WERI-Rb-1 (cell line): ENCODE measurements at regions not wholly inside any gene's neighbourhood (a gene's known extent, or its start where the extent isn't known, plus 50 kb on each side); places are given as distances from the start of the nearest gene placed in this dataset.

Experiments
- DNase-seq: peaks from one replicate; pipeline ENCODE4 v3.0.0-alpha.2; 2020
- H3K27ac ChIP-seq: fragments of 250-450 bp; sonication (Bioruptor Pico); 2 replicates; pipeline ENCODE4 v1.5.1; 2020; ENCODE audit warnings: mild to moderate bottlenecking, moderate library complexity
- H3K27me3 ChIP-seq: fragments of 250-450 bp; sonication (Bioruptor Pico); 2 replicates; pipeline ENCODE4 v1.5.1; 2021; ENCODE audit warnings: mild to moderate bottlenecking, low read depth, moderate library complexity; ENCODE audit not compliant: insufficient read depth, severe bottlenecking
- H3K36me3 ChIP-seq: fragments of 250-450 bp; sonication (Bioruptor Pico); 2 replicates; pipeline ENCODE4 v1.5.1; 2020; ENCODE audit warnings: mild to moderate bottlenecking, moderate library complexity
- H3K4me3 ChIP-seq: 2 replicates; pipeline ENCODE4 v1.5.1; 2011; ENCODE audit warnings: low read depth, mild to moderate bottlenecking, control low read depth, low read length
- H3K9me3 ChIP-seq: fragments of 250-450 bp; sonication (Bioruptor Pico); 2 replicates; pipeline ENCODE4 v1.5.1; 2021; ENCODE audit warnings: mild to moderate bottlenecking, moderate library complexity; ENCODE audit not compliant: severe bottlenecking
- TF ChIP-seq, protein P1 (sequence below): IDR thresholded peaks from 2 replicates; pipeline ENCODE4 v1.5.1; 2011; ENCODE audit warnings: low read depth, mild to moderate bottlenecking, control low read depth, inconsistent platforms, low read length

DNA sequence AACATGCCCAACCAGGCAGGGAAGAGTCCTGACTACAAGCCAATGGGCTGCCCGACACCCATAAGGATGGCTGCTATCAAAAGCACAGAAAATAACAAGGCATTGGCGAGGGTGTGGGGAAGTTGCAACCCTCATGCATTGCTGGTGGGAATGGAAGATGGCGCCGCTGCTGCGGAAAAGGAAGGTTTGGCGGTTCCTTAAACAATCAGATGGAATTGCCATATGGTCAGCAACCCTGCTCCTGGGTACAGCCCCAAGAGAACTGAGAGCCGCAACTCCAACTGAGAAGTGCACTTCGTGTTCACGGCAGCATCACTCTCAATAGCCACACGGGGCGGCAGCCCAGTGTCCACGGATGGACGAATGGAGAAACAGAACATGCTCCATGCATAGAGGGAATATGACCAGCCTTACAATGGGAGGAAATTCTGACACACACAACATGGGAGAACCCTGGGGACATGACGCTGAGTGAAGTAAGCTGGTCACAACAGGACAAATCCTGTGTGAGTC, 193.3 kb downstream of the RBFOX3 start:
- Histone ChIP-seq H3K27ac (no peak overlapping the region), H3K4me3 (no peak overlapping the region), H3K9me3 (no peaks in the 10 kb centered on the region), H3K27me3 (no peaks in the 10 kb centered on the region), H3K36me3 (no peaks in the 10 kb centered on the region)
- no peak for DNase-seq
- TF ChIP-seq, protein P1, sequence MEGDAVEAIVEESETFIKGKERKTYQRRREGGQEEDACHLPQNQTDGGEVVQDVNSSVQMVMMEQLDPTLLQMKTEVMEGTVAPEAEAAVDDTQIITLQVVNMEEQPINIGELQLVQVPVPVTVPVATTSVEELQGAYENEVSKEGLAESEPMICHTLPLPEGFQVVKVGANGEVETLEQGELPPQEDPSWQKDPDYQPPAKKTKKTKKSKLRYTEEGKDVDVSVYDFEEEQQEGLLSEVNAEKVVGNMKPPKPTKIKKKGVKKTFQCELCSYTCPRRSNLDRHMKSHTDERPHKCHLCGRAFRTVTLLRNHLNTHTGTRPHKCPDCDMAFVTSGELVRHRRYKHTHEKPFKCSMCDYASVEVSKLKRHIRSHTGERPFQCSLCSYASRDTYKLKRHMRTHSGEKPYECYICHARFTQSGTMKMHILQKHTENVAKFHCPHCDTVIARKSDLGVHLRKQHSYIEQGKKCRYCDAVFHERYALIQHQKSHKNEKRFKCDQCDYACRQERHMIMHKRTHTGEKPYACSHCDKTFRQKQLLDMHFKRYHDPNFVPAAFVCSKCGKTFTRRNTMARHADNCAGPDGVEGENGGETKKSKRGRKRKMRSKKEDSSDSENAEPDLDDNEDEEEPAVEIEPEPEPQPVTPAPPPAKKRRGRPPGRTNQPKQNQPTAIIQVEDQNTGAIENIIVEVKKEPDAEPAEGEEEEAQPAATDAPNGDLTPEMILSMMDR: no peak

DNA sequence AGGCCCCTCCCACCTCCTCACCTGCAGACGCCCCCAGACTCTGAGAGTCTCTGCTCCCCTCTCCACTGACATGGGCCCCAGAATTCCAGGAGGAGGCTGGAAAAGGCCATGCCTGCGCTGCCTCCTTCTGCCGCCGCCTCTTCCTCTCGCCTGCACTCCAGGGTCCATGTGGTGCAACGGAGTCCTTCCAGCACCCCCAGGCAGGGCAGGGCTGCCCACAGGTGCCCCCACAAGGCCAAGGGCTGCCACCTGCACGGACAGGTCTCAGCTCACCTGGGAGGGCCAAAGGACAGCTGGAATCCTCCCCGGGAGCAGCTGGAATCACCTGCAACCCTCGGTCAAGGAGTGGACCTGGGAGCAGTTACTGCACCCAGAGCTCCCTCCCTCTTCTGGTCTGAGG, 194.9 kb downstream of the RBFOX3 start:
- TF ChIP-seq, protein P1: no peak
- H3K36me3 ChIP-seq: no peaks in the 10 kb centered on the region
- no peak overlapping the region for H3K27ac ChIP-seq
- H3K4me3 ChIP-seq: no peak overlapping the region
- no peak for DNase-seq
- no peaks in the 10 kb centered on the region for H3K27me3 ChIP-seq
- no peaks in the 10 kb centered on the region for H3K9me3 ChIP-seq

DNA sequence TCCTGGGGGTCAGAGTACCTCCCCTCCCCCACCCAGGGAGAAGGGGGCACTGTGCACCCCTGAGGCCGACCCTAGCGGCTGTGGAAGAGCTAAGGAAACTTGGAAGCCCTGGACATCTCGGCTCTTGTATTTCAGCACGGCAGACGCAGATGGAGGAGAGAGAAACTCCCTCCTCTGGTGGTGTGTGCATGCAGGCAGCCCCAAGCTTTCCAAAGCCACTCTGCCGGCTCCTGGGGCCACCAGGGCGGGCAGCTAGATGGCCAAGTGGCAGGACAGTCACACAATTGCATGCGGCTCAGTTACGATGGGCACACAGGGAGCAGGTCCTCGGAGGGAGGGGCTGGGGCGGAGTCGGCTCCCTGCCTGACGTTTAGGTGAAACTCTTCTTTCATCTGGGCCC, 195.5 kb downstream of the RBFOX3 start:
- Histone ChIP-seq H3K36me3 (no peaks in the 10 kb centered on the region), H3K9me3 (no peaks in the 10 kb centered on the region), H3K27me3 (no peaks in the 10 kb centered on the region), H3K4me3 (no peak overlapping the region), H3K27ac (no peak overlapping the region)
- no peak for DNase-seq
- TF ChIP-seq, protein P1: no peak

DNA sequence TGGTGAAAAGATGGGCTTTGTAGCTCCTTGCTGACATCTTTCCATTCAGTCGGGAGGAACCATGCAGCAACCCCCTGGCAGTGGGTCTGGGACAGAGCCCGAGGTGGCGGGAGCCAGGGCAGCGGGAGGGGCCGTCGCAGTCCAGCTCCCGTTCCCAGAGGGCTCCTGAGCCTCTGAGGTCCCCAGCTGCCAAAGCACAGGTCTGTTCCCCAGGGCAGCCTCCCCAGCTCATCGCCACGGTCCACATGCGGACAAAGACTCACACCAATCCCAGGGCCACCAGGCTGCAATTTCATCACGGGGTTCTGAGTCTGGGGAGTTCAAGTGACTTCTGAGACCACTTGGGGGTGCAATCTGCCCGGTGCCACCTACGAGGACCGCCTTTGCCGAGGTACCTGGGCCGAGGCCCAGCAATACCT, 196.0 kb downstream of the RBFOX3 start:
- TF ChIP-seq, protein P1: 0 out of 2 replicates have a peak, but pooled peaks have one; percentile 5
- DNase-seq: no peak
- no peaks in the 10 kb centered on the region for H3K27me3 ChIP-seq

DNA sequence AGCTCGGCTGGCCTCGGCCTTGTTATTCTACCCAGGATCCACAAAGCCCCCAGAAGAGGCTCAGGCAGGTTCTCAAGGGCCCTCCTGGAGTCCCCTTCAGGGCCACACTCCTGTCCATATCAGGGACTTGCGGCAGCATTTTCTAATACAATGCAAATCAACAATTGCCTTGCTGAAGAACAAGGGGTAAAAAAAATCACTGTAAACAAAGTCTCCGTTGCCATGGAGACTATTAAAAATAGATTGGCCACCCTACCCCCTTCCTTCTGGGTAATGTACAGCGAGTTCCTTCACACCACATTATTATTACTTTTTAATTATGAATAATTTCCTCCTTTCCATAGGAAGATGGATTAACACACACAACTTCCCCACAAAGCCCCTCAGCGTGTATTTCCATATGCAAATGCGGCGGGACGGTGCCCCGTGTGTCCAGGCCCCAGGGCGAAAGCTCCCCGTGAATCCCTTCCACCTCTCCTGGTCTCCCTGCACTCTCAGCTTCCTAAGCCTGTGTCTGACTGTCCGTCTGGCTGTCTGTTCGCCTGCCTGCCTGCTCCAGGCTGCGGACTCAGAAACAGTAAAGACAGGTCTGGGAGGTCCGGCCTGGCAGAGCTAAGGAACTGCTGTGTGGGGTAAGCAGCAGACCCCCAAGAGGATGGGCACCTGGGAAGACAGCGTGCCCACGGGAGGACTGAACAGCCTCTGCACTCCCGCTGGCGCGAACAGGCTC, 196.6 kb downstream of the RBFOX3 start:
- Histone ChIP-seq H3K4me3 (no peak overlapping the region), H3K27me3 (no peaks in the 10 kb centered on the region), H3K36me3 (no peaks in the 10 kb centered on the region), H3K9me3 (no peaks in the 10 kb centered on the region), H3K27ac (no peak overlapping the region)
- DNase-seq: no peak
- TF ChIP-seq, protein P1: no peak

More for the DNA sequence above, 196.0 kb downstream of the RBFOX3 start:
- H3K4me3 ChIP-seq: no peak overlapping the region
- no peaks in the 10 kb centered on the region for H3K36me3 ChIP-seq
- H3K9me3 ChIP-seq: no peaks in the 10 kb centered on the region
- H3K27ac ChIP-seq: no peak overlapping the region

DNA sequence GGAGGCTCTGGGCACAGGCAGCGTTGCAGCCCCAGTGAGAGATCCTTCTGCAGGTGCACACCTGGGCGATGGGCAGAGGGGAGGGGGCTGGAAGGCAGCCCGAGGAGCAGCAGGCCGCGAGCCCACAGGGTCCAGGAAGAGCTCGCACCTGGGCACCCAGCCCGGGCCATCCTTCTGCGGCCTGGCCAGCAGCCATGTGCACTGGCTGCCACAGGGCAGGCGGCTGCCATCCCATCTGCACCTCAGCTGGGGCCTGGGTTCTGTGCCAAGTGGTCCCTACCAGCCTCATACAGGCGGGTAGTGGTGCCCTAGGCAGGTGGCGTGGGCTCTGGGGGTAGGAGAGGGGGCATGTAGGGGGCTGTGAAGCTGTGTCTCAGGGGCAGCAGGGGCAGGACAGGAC, 197.2 kb downstream of the RBFOX3 start:
- Histone ChIP-seq H3K27ac (no peak overlapping the region), H3K27me3 (no peaks in the 10 kb centered on the region), H3K4me3 (no peak overlapping the region), H3K9me3 (no peaks in the 10 kb centered on the region), H3K36me3 (no peaks in the 10 kb centered on the region)
- no peak for DNase-seq
- TF ChIP-seq, protein P1: no peak
